ENCODE measurements at regions not wholly inside any gene's neighbourhood (a gene's known extent, or its start where the extent isn't known, plus 50 kb on each side); places are given as distances from the start of the nearest gene placed in this dataset.

- no peak overlapping the region for H3K27ac ChIP-seq (ENCODE audit: insufficient read depth, low read depth, low read length)
- no peaks in the 10 kb centered on the region for H3K36me3 ChIP-seq (ENCODE audit: control insufficient read depth in 2 of 2, extremely low read depth in 1 of 2, insufficient read depth in 2 of 2, low read length in 2 of 2)
- intact Hi-C loops (cut with micrococcal nuclease) (no loop called here), dilution Hi-C loops (cut with MboI; ENCODE audit: extremely low pct_ligation_motif_present, low sequenced_read_pairs) (no loop called here)
- no peaks in the 10 kb centered on the region for H3K79me2 ChIP-seq (ENCODE audit: control insufficient read depth, insufficient read depth, low read length)
- ChIA-PET CTCF (interaction anchor here (1.3 kb wide), 1 partner anchor 20 kb away, joined by 3 read pairs; no protein-coding TSS in a partner anchor), POLR2A (no interaction called here)
- H3K9me1 ChIP-seq (replicated peaks; ENCODE audit: control insufficient read depth, extremely low read depth, insufficient read depth, low read length) = no peaks in the 10 kb centered on the region
- TF ChIP-seq MAX (IDR thresholded peaks at IDR 0.05; ENCODE audit: insufficient read depth, insufficient read length) (no peak), POLR2AphosphoS5 (IDR thresholded peaks at IDR 0.05; ENCODE audit: insufficient read depth, low read depth, low read length) (no peak), MYC (IDR thresholded peaks at IDR 0.05; ENCODE audit: low read depth, low read length) (no peak), FOS (IDR thresholded peaks at IDR 0.05; ENCODE audit: borderline replicate concordance, insufficient read depth, low read length) (no peak), EZH2 (IDR thresholded peaks at IDR 0.05; ENCODE audit: borderline replicate concordance, low read depth, low read length, severe bottlenecking) (no peak), POLR2A (IDR thresholded peaks at IDR 0.05; ENCODE audit: low read depth, low read length) (no peak), GATA2 (IDR thresholded peaks at IDR 0.05; ENCODE audit: insufficient read depth, insufficient read length, low read depth, low read length) (no peak), JUN (IDR thresholded peaks at IDR 0.05; ENCODE audit: borderline replicate concordance, insufficient read depth, insufficient read length, low read depth) (no peak)
- TF ChIP-seq, protein P1, sequence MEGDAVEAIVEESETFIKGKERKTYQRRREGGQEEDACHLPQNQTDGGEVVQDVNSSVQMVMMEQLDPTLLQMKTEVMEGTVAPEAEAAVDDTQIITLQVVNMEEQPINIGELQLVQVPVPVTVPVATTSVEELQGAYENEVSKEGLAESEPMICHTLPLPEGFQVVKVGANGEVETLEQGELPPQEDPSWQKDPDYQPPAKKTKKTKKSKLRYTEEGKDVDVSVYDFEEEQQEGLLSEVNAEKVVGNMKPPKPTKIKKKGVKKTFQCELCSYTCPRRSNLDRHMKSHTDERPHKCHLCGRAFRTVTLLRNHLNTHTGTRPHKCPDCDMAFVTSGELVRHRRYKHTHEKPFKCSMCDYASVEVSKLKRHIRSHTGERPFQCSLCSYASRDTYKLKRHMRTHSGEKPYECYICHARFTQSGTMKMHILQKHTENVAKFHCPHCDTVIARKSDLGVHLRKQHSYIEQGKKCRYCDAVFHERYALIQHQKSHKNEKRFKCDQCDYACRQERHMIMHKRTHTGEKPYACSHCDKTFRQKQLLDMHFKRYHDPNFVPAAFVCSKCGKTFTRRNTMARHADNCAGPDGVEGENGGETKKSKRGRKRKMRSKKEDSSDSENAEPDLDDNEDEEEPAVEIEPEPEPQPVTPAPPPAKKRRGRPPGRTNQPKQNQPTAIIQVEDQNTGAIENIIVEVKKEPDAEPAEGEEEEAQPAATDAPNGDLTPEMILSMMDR (IDR thresholded peaks at IDR 0.05; ENCODE audit: extremely low read depth in 1 of 2, insufficient read depth in 1 of 2, low read depth in 1 of 2, low read length in 2 of 2) = no peak
- no peaks in the 10 kb centered on the region for H3K9me3 ChIP-seq (replicated peaks; ENCODE audit: control insufficient read depth, insufficient read depth, low read length)
- FAIRE-seq = no peak
- H3K9ac ChIP-seq (replicated peaks; ENCODE audit: extremely low read depth, insufficient read depth, low read length) = no peak overlapping the region
- no peaks in the 10 kb centered on the region for H4K20me1 ChIP-seq (replicated peaks; ENCODE audit: control insufficient read depth, extremely low read depth, insufficient read depth, low read length)
- H3K27me3 ChIP-seq (ENCODE audit: control insufficient read depth in 2 of 2, insufficient read depth in 2 of 2, low read length in 2 of 2) = no peaks in the 10 kb centered on the region
- no TSS peak for BruUV-seq (replicated peaks)
- H3K4me3 ChIP-seq (replicated peaks in 1 of 3; ENCODE audit: insufficient read depth in 1 of 3, low read depth in 1 of 3, low read length in 3 of 3) = no peak overlapping the region
- H3K4me1 ChIP-seq (ENCODE audit: control insufficient read depth, extremely low read depth, insufficient read depth, low read length) = no peaks in the 10 kb centered on the region
- H3K4me2 ChIP-seq (ENCODE audit: insufficient read depth, low read length) = no peak overlapping the region
- H2AFZ ChIP-seq (ENCODE audit: low read depth, low read length) = no peak overlapping the region
- no peak for DNase-seq (ENCODE audit: low read depth, low spot score)
Measured at GRCh38 chr6:94487371-94487770, 1068.0 kb upstream of the EPHA7 start.
